C4-2B (cell line): ENCODE measurements at regions not wholly inside any gene's neighbourhood (a gene's known extent, or its start where the extent isn't known, plus 50 kb on each side); places are given as distances from the start of the nearest gene placed in this dataset.

Experiments used
- H3K27ac ChIP-seq: fragments of 450-650 bp; 2 replicates; pipeline ENCODE4 v1.5.1; 2017
- CTCF ChIP-seq: fragments of 450-650 bp; conservative IDR thresholded peaks from 2 replicates; pipeline ENCODE4 v1.5.1; 2017; ENCODE audit warnings: mild to moderate bottlenecking
- ZFX ChIP-seq: fragments of 450-650 bp; IDR thresholded peaks from 2 replicates; pipeline ENCODE4 v1.6.1; 2017

- TF ChIP-seq CTCF (no peak), ZFX (no peak)
- no peak overlapping the region for H3K27ac ChIP-seq
Measured at GRCh38 chr2:57880967-57881366, 165.6 kb upstream of the VRK2 start.

- TF ChIP-seq ZFX (no peak), CTCF (no peak)
- no peak overlapping the region for H3K27ac ChIP-seq
Measured at GRCh38 chr2:57881998-57882888, 164.4 kb upstream of the VRK2 start.

- TF ChIP-seq ZFX (no peak), CTCF (no peak)
- H3K27ac ChIP-seq, result no peak overlapping the region
Measured at GRCh38 chr2:57882895-57883515, 163.6 kb upstream of the VRK2 start.

GRCh38 chr2:57884281-57884680 lies 162.3 kb upstream of the VRK2 start:
- TF ChIP-seq ZFX (no peak), CTCF (no peak)
- no peak overlapping the region for H3K27ac ChIP-seq

- H3K27ac ChIP-seq, result no peak overlapping the region
- TF ChIP-seq CTCF (no peak), ZFX (no peak)
Measured at GRCh38 chr2:57885742-57886141, 160.9 kb upstream of the VRK2 start.

GRCh38 chr2:57886161-57886786 lies 160.3 kb upstream of the VRK2 start:
- H3K27ac ChIP-seq, result no peak overlapping the region
- TF ChIP-seq CTCF (no peak), ZFX (no peak)

- no peak overlapping the region for H3K27ac ChIP-seq
- TF ChIP-seq ZFX, result no peak
- TF ChIP-seq CTCF, result no peak
Measured at GRCh38 chr2:57888463-57888862, 158.1 kb upstream of the VRK2 start.
